SK-N-SH (cell line): ENCODE measurements at regions not wholly inside any gene's neighbourhood (a gene's known extent, or its start where the extent isn't known, plus 50 kb on each side); places are given as distances from the start of the nearest gene placed in this dataset.

Source experiments
- FOSL2 ChIP-seq: IDR thresholded peaks from 2 replicates; pipeline ENCODE4 v1.4.0; 2012; ENCODE audit warnings: low read depth, mild to moderate bottlenecking, moderate library complexity, borderline replicate concordance
- GATA2 ChIP-seq: sonication (generic); formaldehyde crosslinking; IDR thresholded peaks from 2 replicates; pipeline ENCODE4 v1.5.0; 2020; ENCODE audit warnings: mild to moderate bottlenecking, missing genetic modification reagents
- JUND ChIP-seq: IDR thresholded peaks from 2 replicates; pipeline ENCODE4 v1.4.0; 2012
- POLR2AphosphoS5 ChIP-seq: IDR thresholded peaks from 2 replicates; pipeline ENCODE4 v1.6.1; 2012; ENCODE audit warnings: low read depth, low read length
- SMC3 ChIP-seq: IDR thresholded peaks from 2 replicates; pipeline ENCODE4 v1.6.1; 2012; ENCODE audit warnings: low read depth, low read length, improper control_type of control experiment
- TF ChIP-seq, protein P1 (sequence below): fragments of 200-600 bp; sonication (generic); IDR thresholded peaks from 2 replicates; pipeline ENCODE4 v1.6.1; 2017; ENCODE audit warnings: antibody characterized with exemption, mild to moderate bottlenecking, moderate library complexity

DNA sequence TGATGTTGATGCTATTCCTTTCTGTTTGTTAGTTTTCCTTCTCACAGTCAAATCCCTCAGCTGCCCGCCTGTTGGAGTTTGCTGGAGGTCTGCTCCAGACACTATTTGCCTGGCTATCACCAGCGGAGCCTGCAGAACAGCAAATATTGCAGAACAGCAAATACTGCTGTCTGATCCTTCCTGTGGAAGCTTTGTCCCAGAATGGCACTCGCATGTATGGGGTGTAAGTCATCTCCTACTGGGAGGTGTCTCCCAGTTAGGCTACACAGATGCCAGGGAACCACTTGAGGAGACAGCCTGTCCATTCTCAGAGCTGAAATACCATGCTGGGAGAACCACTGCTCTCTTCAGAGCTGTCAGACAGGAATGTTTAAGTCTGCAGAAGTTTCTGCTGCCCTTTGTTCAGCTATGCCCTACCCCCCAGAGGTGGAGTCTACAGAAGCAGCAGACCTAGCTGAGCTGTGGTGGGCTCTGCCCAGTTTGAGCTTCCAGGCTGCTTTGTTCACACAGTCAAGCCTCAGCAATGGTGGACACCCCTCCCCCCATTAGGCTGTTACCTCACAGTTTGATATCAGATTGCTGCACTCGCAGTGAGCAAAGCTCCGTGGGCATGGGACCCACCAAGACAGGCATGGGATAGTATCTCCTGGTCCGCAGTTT, 74.9 kb downstream of the SPIN3 start:
- TF ChIP-seq, protein P1, sequence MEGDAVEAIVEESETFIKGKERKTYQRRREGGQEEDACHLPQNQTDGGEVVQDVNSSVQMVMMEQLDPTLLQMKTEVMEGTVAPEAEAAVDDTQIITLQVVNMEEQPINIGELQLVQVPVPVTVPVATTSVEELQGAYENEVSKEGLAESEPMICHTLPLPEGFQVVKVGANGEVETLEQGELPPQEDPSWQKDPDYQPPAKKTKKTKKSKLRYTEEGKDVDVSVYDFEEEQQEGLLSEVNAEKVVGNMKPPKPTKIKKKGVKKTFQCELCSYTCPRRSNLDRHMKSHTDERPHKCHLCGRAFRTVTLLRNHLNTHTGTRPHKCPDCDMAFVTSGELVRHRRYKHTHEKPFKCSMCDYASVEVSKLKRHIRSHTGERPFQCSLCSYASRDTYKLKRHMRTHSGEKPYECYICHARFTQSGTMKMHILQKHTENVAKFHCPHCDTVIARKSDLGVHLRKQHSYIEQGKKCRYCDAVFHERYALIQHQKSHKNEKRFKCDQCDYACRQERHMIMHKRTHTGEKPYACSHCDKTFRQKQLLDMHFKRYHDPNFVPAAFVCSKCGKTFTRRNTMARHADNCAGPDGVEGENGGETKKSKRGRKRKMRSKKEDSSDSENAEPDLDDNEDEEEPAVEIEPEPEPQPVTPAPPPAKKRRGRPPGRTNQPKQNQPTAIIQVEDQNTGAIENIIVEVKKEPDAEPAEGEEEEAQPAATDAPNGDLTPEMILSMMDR = no peak
- no peak for TF ChIP-seq SMC3
- no peak for TF ChIP-seq JUND
- TF ChIP-seq POLR2AphosphoS5 = no peak
- TF ChIP-seq FOSL2 = no peak
- TF ChIP-seq GATA2 = no peak
